ENCODE measurements at regions not wholly inside any gene's neighbourhood (a gene's known extent, or its start where the extent isn't known, plus 50 kb on each side); places are given as distances from the start of the nearest gene placed in this dataset.

GRCh38 chr1:42005530-42005929, 86.8 kb upstream of the HIVEP3 start (continued):
- no peak for TF ChIP-seq ZNF529 (tag by site-specific recombination; IDR thresholded peaks at IDR 0.05; ENCODE audit: insufficient replicate concordance)
- no peak for TF ChIP-seq ZNF621 (tag by site-specific recombination; IDR thresholded peaks at IDR 0.05)
- TF ChIP-seq SP2 (tag by site-specific recombination; IDR thresholded peaks at IDR 0.05) = no peak
- TF ChIP-seq ZNF302 (tag by site-specific recombination; IDR thresholded peaks at IDR 0.05; ENCODE audit: low read depth) = no peak

GRCh38 chr1:42004860-42005259, 86.1 kb upstream of the HIVEP3 start:
- ChIA-PET CTCF (no interaction called here), POLR2A (no interaction called here)
- TF ChIP-seq ZNF350 (tag by site-specific recombination; IDR thresholded peaks at IDR 0.05) (no peak), ZNF23 (tag by site-specific recombination; IDR thresholded peaks at IDR 0.05; ENCODE audit: borderline replicate concordance) (no peak), ZNF416 (tag by site-specific recombination; IDR thresholded peaks at IDR 0.05) (no peak), SETDB1 (IDR thresholded peaks at IDR 0.05; ENCODE audit: insufficient read length, low read length) (no peak), ZNF324 (tag by site-specific recombination; IDR thresholded peaks at IDR 0.05) (no peak), ZNF433 (tag by site-specific recombination; IDR thresholded peaks at IDR 0.05; ENCODE audit: low read depth) (no peak), ZNF843 (tag by site-specific recombination; IDR thresholded peaks at IDR 0.05) (no peak), ZBTB6 (tag by site-specific recombination; IDR thresholded peaks at IDR 0.05) (no peak), RBAK (tag by site-specific recombination; IDR thresholded peaks at IDR 0.05) (no peak), ZNF248 (tag by site-specific recombination; IDR thresholded peaks at IDR 0.05) (no peak), ZNF837 (tag by site-specific recombination; IDR thresholded peaks at IDR 0.05) (no peak), ZNF629 (tag by site-specific recombination; IDR thresholded peaks at IDR 0.05) (no peak), ZNF37A (tag by site-specific recombination; IDR thresholded peaks at IDR 0.05) (no peak), ZEB2 (tag by site-specific recombination; IDR thresholded peaks at IDR 0.05) (no peak), IKZF3 (tag by site-specific recombination; IDR thresholded peaks at IDR 0.05) (no peak), TRIM28 (IDR thresholded peaks at IDR 0.05; ENCODE audit: borderline replicate concordance, low read length) (no peak), ZNF404 (tag by site-specific recombination; IDR thresholded peaks at IDR 0.05) (no peak), ZSCAN18 (tag by site-specific recombination; IDR thresholded peaks at IDR 0.05) (no peak), ZNF747 (tag by site-specific recombination; IDR thresholded peaks at IDR 0.05) (no peak)

GRCh38 chr1:42004322-42004721, 85.6 kb upstream of the HIVEP3 start:
- Histone ChIP-seq H3K4me1 (ENCODE audit: control insufficient read depth, insufficient read depth, low read length) (no peaks in the 10 kb centered on the region), H3K9me3 (ENCODE audit: control insufficient read depth, insufficient read depth, low read depth, low read length) (no peaks in the 10 kb centered on the region), H3K27ac (ENCODE audit: extremely low read depth, low read depth, low read length) (no peak overlapping the region), H3K36me3 (ENCODE audit: control insufficient read depth in 2 of 2, insufficient read depth in 1 of 2, low read length in 2 of 2) (no peaks in the 10 kb centered on the region), H3K4me3 (ENCODE audit: low read depth, low read length) (no peak overlapping the region)
- ChIA-PET POLR2A (no interaction called here), CTCF (no interaction called here)
- no peak for TF ChIP-seq ZNF37A (tag by site-specific recombination; IDR thresholded peaks at IDR 0.05)
- no peak for TF ChIP-seq ZNF701 (tag by site-specific recombination; IDR thresholded peaks at IDR 0.05)
- no peak for TF ChIP-seq ZNF623 (tag by site-specific recombination; IDR thresholded peaks at IDR 0.05)
- TF ChIP-seq ZNF610 (tag by site-specific recombination; IDR thresholded peaks at IDR 0.05; ENCODE audit: borderline replicate concordance) = no peak
- TF ChIP-seq ZNF449 (tag by site-specific recombination; IDR thresholded peaks at IDR 0.05) = no peak
- no peak for TF ChIP-seq ZNF645 (tag by site-specific recombination; IDR thresholded peaks at IDR 0.05)
- no peak for TF ChIP-seq KLF8 (tag by site-specific recombination; IDR thresholded peaks at IDR 0.05)

More at GRCh38 chr1:42004860-42005259, 86.1 kb upstream of the HIVEP3 start:
- H3K4me1 ChIP-seq (ENCODE audit: control insufficient read depth, insufficient read depth, low read length) = no peaks in the 10 kb centered on the region
- no peak overlapping the region for H3K27ac ChIP-seq (ENCODE audit: extremely low read depth, low read depth, low read length)
- H3K9me3 ChIP-seq (ENCODE audit: control insufficient read depth, insufficient read depth, low read depth, low read length) = no peaks in the 10 kb centered on the region
- H3K36me3 ChIP-seq (ENCODE audit: control insufficient read depth in 2 of 2, insufficient read depth in 1 of 2, low read length in 2 of 2) = no peaks in the 10 kb centered on the region
- H3K4me3 ChIP-seq (ENCODE audit: low read depth, low read length) = no peak overlapping the region
